ENCODE measurements at regions not wholly inside any gene's neighbourhood (a gene's known extent, or its start where the extent isn't known, plus 50 kb on each side); places are given as distances from the start of the nearest gene placed in this dataset.
A peak's percentile ranks its signal among the peaks of the same experiment; 100 is the strongest.

GRCh38 chr21:43364261-43364510, 62.7 kb downstream of the SIK1 start:
- H3K9me2 ChIP-seq (ENCODE audit: low read depth, low read length): no peaks in the 10 kb centered on the region
- no peak overlapping the region for H3K9ac ChIP-seq (ENCODE audit: low read length)
- no peaks in the 10 kb centered on the region for H3K27me3 ChIP-seq (ENCODE audit: insufficient read depth, low read length)
- H4K20me1 ChIP-seq (ENCODE audit: insufficient read depth, low read length): no peaks in the 10 kb centered on the region
- H3K4me3 ChIP-seq (ENCODE audit: low read depth, low read length, poor library complexity, severe bottlenecking): no peak overlapping the region
- no peak overlapping the region for H2AFZ ChIP-seq (ENCODE audit: low read length)
- H3K9me3 ChIP-seq (ENCODE audit: low read length): no peaks in the 10 kb centered on the region
- H3K4me1 ChIP-seq (ENCODE audit: insufficient read depth, low read length, severe bottlenecking): peaks cover 40% of the 10 kb centered on the region
- no peaks in the 10 kb centered on the region for H3K79me2 ChIP-seq (ENCODE audit: insufficient read depth, low read length)
- no peak for TF ChIP-seq EZH2 (IDR thresholded peaks at IDR 0.05; ENCODE audit: borderline replicate concordance, low read length)
- no peaks in the 10 kb centered on the region for H3K36me3 ChIP-seq (ENCODE audit: insufficient read depth, low read length)
- H3F3A ChIP-seq (ENCODE audit: insufficient read depth, low read length): no peaks in the 10 kb centered on the region
- no peak overlapping the region for H3K27ac ChIP-seq (ENCODE audit: low read depth, low read length, poor library complexity, severe bottlenecking)
- H3K4me2 ChIP-seq (ENCODE audit: low read length): no peak overlapping the region

GRCh38 chr21:43363506-43364260, 63.2 kb downstream of the SIK1 start:
- Histone ChIP-seq H3K9ac (ENCODE audit: low read length) (no peak overlapping the region), H3F3A (ENCODE audit: insufficient read depth, low read length) (no peaks in the 10 kb centered on the region), H4K20me1 (ENCODE audit: insufficient read depth, low read length) (no peaks in the 10 kb centered on the region), H2AFZ (ENCODE audit: low read length) (no peak overlapping the region), H3K79me2 (ENCODE audit: insufficient read depth, low read length) (no peaks in the 10 kb centered on the region), H3K4me2 (ENCODE audit: low read length) (no peak overlapping the region), H3K27ac (ENCODE audit: low read depth, low read length, poor library complexity, severe bottlenecking) (no peak overlapping the region), H3K9me3 (ENCODE audit: low read length) (no peaks in the 10 kb centered on the region), H3K4me3 (ENCODE audit: low read depth, low read length, poor library complexity, severe bottlenecking) (no peak overlapping the region), H3K4me1 (ENCODE audit: insufficient read depth, low read length, severe bottlenecking) (peaks cover 45% of the 10 kb centered on the region), H3K27me3 (ENCODE audit: insufficient read depth, low read length) (no peaks in the 10 kb centered on the region), H3K9me2 (ENCODE audit: low read depth, low read length) (no peaks in the 10 kb centered on the region), H3K36me3 (ENCODE audit: insufficient read depth, low read length) (no peaks in the 10 kb centered on the region)
- TF ChIP-seq CTCF (IDR thresholded peaks at IDR 0.05; ENCODE audit: low read length): no peak
- no peak for TF ChIP-seq EZH2 (IDR thresholded peaks at IDR 0.05; ENCODE audit: borderline replicate concordance, low read length)

DNA sequence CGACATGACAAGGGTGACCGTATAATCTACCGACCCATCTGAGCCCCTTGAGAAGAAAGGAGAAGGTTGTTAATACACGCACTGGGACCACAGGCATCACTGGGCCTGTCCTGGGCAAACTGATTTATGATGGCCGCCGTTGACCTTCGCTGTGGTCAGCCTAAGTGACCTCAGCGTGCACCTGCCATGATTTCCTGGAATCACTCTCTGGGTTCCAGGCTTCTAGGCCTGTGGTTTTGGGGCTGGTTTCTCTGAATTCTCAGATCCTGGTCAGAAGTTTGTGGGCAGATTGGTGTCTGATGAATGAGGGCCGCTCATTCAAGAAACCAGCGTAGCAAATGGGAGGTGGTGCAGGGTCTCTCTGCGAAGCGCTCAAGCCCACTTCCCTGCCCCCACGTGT, 64.0 kb downstream of the SIK1 start:
- Histone ChIP-seq H4K20me1 (ENCODE audit: insufficient read depth, low read length) (no peaks in the 10 kb centered on the region), H3K27ac (ENCODE audit: low read depth, low read length, poor library complexity, severe bottlenecking) (peak overlapping the region; percentile 80), H3K4me3 (ENCODE audit: low read depth, low read length, poor library complexity, severe bottlenecking) (peak overlapping the region; percentile 49), H2AFZ (ENCODE audit: low read length) (no peak overlapping the region), H3K36me3 (ENCODE audit: insufficient read depth, low read length) (no peaks in the 10 kb centered on the region), H3K9me3 (ENCODE audit: low read length) (no peaks in the 10 kb centered on the region), H3K27me3 (ENCODE audit: insufficient read depth, low read length) (no peaks in the 10 kb centered on the region), H3F3A (ENCODE audit: insufficient read depth, low read length) (no peaks in the 10 kb centered on the region), H3K9ac (ENCODE audit: low read length) (peak overlapping the region; percentile 55; the same call in 1 of the 2 replicates), H3K9me2 (ENCODE audit: low read depth, low read length) (no peaks in the 10 kb centered on the region), H3K4me2 (ENCODE audit: low read length) (peak overlapping the region; percentile 57), H3K4me1 (ENCODE audit: insufficient read depth, low read length, severe bottlenecking) (peaks cover 45% of the 10 kb centered on the region), H3K79me2 (ENCODE audit: insufficient read depth, low read length) (no peaks in the 10 kb centered on the region)
- TF ChIP-seq CTCF (IDR thresholded peaks at IDR 0.05; ENCODE audit: low read length) (no peak), EZH2 (IDR thresholded peaks at IDR 0.05; ENCODE audit: borderline replicate concordance, low read length) (no peak)

- Histone ChIP-seq H2AFZ (ENCODE audit: low read length) (no peak overlapping the region), H3K4me3 (ENCODE audit: low read depth, low read length, poor library complexity, severe bottlenecking) (peak overlapping the region; percentile 49)
These were observed 64.6 kb downstream of the SIK1 start for GRCh38 chr21:43362321-43362791.

More at GRCh38 chr21:43362321-43362791, 64.6 kb downstream of the SIK1 start:
- no peaks in the 10 kb centered on the region for H3K9me2 ChIP-seq (ENCODE audit: low read depth, low read length)
- H4K20me1 ChIP-seq (ENCODE audit: insufficient read depth, low read length): no peaks in the 10 kb centered on the region
- TF ChIP-seq CTCF (IDR thresholded peaks at IDR 0.05; ENCODE audit: low read length) (no peak), EZH2 (IDR thresholded peaks at IDR 0.05; ENCODE audit: borderline replicate concordance, low read length) (no peak)
- no peaks in the 10 kb centered on the region for H3K79me2 ChIP-seq (ENCODE audit: insufficient read depth, low read length)
- no peaks in the 10 kb centered on the region for H3K9me3 ChIP-seq (ENCODE audit: low read length)
- no peaks in the 10 kb centered on the region for H3K36me3 ChIP-seq (ENCODE audit: insufficient read depth, low read length)
- peaks cover 45% of the 10 kb centered on the region for H3K4me1 ChIP-seq (ENCODE audit: insufficient read depth, low read length, severe bottlenecking)
- peak overlapping the region; percentile 80 for H3K27ac ChIP-seq (ENCODE audit: low read depth, low read length, poor library complexity, severe bottlenecking)
- peak overlapping the region; percentile 55; the same call in 1 of the 2 replicates for H3K9ac ChIP-seq (ENCODE audit: low read length)
- peak overlapping the region; percentile 57 for H3K4me2 ChIP-seq (ENCODE audit: low read length)
- H3K27me3 ChIP-seq (ENCODE audit: insufficient read depth, low read length): no peaks in the 10 kb centered on the region
- no peaks in the 10 kb centered on the region for H3F3A ChIP-seq (ENCODE audit: insufficient read depth, low read length)
